NB4 (cell line): ENCODE measurements at regions not wholly inside any gene's neighbourhood (a gene's known extent, or its start where the extent isn't known, plus 50 kb on each side); places are given as distances from the start of the nearest gene placed in this dataset.

ENCODE experiments used
- POLR2A ChIP-seq: IDR thresholded peaks from 2 replicates; pipeline ENCODE4 v1.6.1; 2011; ENCODE audit warnings: mild to moderate bottlenecking; ENCODE audit not compliant: insufficient read length; ENCODE audit errors: extremely low read depth
- TF ChIP-seq, protein P1 (sequence below): IDR thresholded peaks from one replicate; pipeline ENCODE4 v1.5.1; 2012; ENCODE audit warnings: low read depth, low read length
- TF ChIP-seq, protein P2 (sequence below): IDR thresholded peaks from 2 replicates; pipeline ENCODE4 v1.6.1; 2011; ENCODE audit warnings: low read depth, low read length

DNA sequence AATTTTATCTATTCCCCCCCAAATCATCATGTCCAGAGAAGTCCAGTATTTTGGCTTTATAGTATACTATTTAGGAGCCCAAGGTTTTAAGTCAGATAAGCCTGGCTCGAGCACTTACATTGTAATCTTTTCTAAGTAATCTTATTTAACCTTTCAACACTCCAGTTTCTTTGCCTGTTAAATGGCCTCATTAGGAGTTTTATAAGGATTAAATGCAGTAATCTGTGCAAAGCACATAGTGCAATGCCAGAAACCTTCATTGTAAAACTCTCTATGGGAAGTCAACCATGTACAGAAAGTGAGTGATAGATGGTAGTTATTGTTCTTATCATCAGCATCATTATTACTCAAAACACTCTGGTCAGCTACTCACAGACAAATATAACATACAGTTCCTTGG, 1330.4 kb downstream of the SLC16A7 start:
- TF ChIP-seq, protein P1, sequence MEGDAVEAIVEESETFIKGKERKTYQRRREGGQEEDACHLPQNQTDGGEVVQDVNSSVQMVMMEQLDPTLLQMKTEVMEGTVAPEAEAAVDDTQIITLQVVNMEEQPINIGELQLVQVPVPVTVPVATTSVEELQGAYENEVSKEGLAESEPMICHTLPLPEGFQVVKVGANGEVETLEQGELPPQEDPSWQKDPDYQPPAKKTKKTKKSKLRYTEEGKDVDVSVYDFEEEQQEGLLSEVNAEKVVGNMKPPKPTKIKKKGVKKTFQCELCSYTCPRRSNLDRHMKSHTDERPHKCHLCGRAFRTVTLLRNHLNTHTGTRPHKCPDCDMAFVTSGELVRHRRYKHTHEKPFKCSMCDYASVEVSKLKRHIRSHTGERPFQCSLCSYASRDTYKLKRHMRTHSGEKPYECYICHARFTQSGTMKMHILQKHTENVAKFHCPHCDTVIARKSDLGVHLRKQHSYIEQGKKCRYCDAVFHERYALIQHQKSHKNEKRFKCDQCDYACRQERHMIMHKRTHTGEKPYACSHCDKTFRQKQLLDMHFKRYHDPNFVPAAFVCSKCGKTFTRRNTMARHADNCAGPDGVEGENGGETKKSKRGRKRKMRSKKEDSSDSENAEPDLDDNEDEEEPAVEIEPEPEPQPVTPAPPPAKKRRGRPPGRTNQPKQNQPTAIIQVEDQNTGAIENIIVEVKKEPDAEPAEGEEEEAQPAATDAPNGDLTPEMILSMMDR = no peak
- TF ChIP-seq, protein P2, sequence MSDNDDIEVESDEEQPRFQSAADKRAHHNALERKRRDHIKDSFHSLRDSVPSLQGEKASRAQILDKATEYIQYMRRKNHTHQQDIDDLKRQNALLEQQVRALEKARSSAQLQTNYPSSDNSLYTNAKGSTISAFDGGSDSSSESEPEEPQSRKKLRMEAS = no peak
- TF ChIP-seq POLR2A = no peak
